GM19035 (cell line): ENCODE measurements at regions not wholly inside any gene's neighbourhood (a gene's known extent, or its start where the extent isn't known, plus 50 kb on each side); places are given as distances from the start of the nearest gene placed in this dataset.
"Not testable (repeated sequence)": the region's sequence is repeated elsewhere in the genome, so short reads cannot be mapped to it uniquely, and the experiment has no call there.

Source experiments
- ATAC-seq: cut with Tn5 transposase; IDR thresholded peaks from one replicate; pipeline ENCODE4 v1.9.1; 2021; ENCODE audit not compliant: unreplicated experiment

GRCh38 chr13:21228738-21229137 lies 52.3 kb downstream of the MRPL57 start:
- no peak for ATAC-seq

DNA sequence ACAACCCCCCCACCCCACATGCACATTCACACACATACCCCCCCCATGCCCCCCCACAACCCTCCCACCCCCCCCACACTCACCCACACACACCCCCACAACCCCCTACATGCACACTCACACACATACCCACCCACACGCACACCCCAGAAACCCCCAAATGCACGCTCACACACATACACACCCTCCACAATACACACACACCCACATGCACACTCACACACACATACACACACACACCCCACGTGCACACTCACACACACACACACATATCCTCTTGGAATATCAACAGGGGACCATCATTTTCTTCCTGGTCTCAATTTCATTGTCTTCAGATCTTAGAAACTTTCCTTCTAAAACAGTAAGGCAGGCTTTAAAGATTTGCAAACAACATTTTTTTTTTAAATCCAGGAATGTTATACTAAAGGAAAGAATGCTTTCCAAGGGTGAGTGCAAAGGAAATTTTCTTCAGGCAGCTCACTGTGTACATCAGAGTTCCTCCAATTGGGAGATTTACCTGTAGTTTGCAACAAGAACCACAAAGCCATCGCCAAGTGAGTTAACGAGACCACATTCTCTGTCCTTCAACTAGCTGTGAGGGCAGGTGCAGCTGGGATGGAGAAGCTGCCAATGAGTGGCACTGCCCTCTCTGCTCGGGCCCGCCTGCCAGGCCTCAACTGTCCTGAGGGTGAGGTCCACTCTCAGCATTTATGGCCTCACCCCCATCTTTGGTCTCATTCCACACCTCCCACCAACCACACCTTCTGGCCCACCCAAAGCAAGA lies 53.0 kb downstream of the MRPL57 start:
- no peak for ATAC-seq

DNA sequence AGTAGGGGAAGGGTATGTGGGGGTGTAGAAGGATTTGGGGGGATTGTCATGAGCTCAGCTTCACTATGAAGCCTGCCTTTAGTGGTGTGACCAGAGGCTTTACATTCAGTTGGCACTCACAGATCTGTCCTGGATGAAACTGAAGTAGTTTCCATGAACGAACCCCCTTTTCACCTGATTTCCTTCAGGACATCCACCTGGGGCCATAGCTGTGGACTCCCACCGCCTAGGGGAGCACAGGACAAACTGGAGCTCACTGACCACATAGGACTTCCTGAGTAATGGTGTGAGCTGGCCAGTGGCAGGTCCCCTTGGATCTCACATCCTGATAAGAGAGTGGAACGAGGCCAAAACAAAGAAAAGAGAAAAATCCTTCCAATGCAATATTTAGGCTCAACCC lies 54.1 kb downstream of the MRPL57 start:
- ATAC-seq: no peak

DNA sequence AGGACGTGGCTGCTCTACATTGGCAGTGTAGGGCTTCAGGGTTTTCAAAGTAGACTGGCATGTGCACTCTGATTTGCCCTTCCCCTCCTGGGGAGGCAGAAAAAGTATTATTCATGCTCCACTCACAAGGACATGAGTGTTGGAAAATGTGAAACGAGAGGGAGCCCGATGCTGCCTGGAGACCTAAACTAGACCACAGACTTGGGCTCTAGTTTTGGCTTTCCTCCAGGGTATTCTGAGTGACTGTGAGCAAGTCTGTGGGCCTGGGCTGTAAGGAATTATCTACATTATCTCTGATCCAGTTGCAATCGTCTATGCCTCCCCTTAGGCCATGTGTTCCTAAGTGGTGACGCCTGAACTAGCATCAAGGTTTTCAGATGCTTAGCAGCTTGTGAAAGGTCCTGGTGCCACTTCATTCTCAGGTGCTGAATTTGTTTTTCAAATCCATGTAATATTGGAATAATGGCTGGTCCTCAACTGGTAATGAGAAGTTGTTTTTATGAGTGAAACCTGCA lies 55.0 kb downstream of the MRPL57 start:
- ATAC-seq: no peak

- ATAC-seq: no peak
These were observed 55.7 kb downstream of the MRPL57 start for GRCh38 chr13:21232196-21232595.

GRCh38 chr13:21232599-21232998 lies 56.1 kb downstream of the MRPL57 start:
- no peak for ATAC-seq

DNA sequence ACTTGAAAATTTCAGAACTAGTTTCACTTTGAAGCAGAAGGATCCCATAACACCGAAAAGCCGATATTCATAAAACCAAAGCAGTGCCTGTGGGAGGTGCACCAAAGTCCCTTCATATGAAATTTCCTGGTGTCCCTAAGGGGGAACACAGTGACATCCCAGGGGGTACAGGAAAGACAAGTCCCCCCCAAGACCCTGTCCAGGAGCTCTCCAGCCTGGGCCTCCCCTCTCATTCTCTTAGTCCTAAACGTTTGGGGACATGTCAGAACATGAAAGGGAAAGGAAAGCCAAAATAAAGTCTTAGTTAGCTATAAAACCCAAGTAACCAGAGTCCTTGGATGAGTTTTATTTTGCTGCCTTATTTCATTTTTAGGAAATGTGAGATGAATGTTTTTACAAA lies 56.6 kb downstream of the MRPL57 start:
- no peak for ATAC-seq

GRCh38 chr13:21234526-21234925 lies 58.1 kb downstream of the MRPL57 start:
- ATAC-seq: no peak

DNA sequence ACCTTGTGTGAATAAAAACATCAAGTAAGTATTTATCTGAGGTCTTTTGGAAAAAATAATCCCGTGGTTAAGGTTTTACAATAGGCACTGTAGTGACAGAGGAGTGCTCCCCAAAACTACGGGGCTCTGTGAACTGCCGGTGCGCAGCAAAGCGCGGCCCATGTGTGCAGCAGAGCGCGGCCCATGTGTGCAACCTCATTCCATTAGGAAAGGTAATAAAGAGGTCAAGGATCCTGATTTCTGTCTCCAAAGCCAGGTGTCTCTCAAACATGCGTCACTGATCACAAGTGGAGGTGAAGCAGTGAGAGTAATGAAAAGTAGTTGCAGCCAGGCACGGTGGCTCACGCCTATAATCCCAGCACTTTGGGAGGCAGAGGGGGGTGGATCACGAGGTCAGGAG lies 58.7 kb downstream of the MRPL57 start:
- ATAC-seq: no peak

DNA sequence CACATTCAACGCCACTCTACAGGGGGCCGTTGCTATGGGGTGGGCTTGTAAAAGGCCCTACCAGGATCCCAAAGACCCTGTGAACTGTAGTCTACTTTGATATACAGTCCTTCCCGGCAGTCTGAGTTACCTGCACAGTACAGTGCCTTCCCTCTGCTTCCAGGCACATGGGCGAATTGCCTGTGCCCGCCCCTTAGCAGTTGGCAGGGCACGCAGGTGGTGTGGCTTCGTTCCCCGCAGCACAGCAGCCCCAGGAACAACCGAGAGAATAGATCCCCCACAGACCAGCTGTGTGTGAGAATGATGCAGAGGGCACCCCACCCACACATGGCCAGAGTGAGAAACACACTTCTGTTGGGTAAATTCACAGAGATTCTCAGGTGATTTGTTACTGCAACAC lies 60.6 kb downstream of the MRPL57 start:
- ATAC-seq: no peak

DNA sequence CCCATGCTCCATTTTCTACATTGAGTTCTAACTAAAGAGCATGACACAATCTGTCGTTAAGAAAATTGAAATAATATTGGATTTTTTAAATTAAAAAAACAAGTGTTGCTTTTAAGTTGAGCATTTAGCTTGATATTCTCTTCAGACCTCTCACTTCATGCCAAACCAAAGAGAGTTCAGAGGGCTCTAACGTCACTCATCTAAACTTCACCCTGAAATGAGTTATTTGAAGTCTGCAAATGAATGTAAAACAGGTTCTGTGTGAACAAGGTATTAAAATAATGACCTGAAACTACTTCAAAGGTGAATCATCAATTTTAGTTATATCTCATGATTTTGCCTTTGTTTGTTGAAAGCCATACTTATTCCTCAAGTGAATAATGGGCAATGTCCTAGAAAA lies 61.8 kb downstream of the MRPL57 start:
- no peak for ATAC-seq

DNA sequence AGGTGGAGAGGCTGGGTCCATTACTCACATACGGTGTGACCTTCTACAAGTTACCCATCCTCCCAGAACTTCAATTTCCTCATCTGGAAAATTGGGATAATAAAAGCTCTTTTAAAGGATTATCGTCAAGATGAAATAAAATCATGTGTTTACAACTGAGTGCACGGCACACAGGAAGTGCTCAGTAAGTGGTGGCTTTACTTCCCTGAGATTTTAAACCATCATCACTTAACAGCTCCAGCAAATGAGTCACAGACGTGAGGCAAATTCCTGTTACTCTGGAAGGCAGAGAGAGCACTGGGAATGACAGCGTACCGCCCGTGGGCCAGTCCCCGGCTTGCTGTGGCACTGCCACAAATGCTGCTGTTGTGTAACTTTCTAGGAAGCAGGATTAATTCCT lies 64.1 kb downstream of the MRPL57 start:
- no peak for ATAC-seq

- no peak for ATAC-seq
These were observed 65.8 kb downstream of the MRPL57 start for GRCh38 chr13:21242236-21242635.

- no peak for ATAC-seq
These were observed 66.8 kb downstream of the MRPL57 start for GRCh38 chr13:21243045-21243897.

GRCh38 chr13:21243898-21244184 lies 67.4 kb downstream of the MRPL57 start:
- not testable (repeated sequence) for ATAC-seq

GRCh38 chr13:21246761-21247452 lies 70.4 kb downstream of the MRPL57 start:
- no peak for ATAC-seq

- ATAC-seq: no peak
These were observed 79.9 kb downstream of the MRPL57 start for GRCh38 chr13:21256351-21256761.

GRCh38 chr13:21256891-21257290 lies 80.4 kb downstream of the MRPL57 start:
- no peak for ATAC-seq

GRCh38 chr13:21259571-21260455 lies 83.4 kb downstream of the MRPL57 start:
- ATAC-seq: no peak

DNA sequence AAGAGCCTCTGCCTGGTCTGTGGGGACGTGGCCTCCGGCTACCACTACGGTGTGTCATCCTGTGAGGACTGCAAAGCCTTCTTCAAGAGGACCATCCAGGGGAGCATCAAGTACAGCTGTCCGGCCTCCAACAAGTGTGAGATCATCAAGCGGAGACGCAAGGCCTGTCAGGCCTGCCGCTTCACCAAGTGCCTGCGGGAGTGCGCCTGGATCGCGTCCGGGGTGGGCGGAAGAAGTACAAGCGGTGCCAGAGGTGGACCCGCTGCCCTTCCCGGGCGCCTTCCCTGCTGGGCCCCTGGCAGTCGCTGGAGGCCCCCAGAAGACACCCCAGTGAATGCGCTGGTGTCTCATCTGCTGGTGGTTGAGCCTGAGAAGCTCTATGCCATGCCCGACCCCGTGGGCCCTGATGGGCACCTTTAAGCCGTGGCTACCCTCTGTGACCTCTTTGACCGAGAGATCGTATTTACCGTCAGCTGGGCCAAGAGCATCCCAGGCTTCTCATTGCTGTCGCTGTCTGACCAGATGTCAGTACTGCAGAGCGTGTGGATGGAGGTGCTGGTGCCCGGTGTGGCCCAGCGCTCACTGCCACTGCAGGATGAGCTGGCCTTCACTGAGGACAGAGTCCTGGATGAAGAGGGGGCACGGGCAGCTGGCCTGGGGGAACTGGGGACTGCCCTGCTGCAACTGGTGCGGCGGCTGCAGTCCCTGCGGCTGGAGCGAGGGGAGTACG lies 84.3 kb downstream of the MRPL57 start:
- not testable (repeated sequence) for ATAC-seq
